GM12878 (cell line): ENCODE measurements at regions not wholly inside any gene's neighbourhood (a gene's known extent, or its start where the extent isn't known, plus 50 kb on each side); places are given as distances from the start of the nearest gene placed in this dataset.

Experiments used
- ATAC-seq: fragments of 200-7000 bp; cut with Tn5 transposase; 3 replicates; pipeline ENCODE4 v1.9.1; 2020; ENCODE audit warnings: mild to moderate bottlenecking, moderate library complexity
- BruUV-seq: library from RNA; stranded (reverse); fragments of 400-500 nt; replicated peaks from 2 replicates; lab custom pipeline; 2021; lab: Mats Ljungman, UMichigan
- CTCF ChIA-PET: fragments of 300-600 bp; sonication (Branson Sonifier 250); formaldehyde crosslinking; extraction: SDS; loops from one replicate; lab custom pipeline; 2021; ENCODE audit warnings: inconsistent platforms; lab: Yijun Ruan, JAX
- POLR2A ChIA-PET: fragments of 350-600 bp; formaldehyde crosslinking; extraction: SDS; loops from one replicate; lab custom pipeline; 2021; ENCODE audit warnings: inconsistent platforms; lab: Charles Lee
- RAD21 ChIA-PET: fragments of 300-600 bp; sonication (Branson Sonifier 250); formaldehyde crosslinking; loops from one replicate; lab custom pipeline; 2023; ENCODE audit warnings: antibody characterized with exemption; ENCODE audit not compliant: unreplicated experiment; lab: Charles Lee
- SMC1A ChIA-PET: fragments of 300-600 bp; sonication (Branson Sonifier 250); formaldehyde crosslinking; loops from one replicate; lab custom pipeline; 2023; ENCODE audit not compliant: unreplicated experiment, uncharacterized antibody; lab: Charles Lee
- DNase-seq: peaks from one replicate; pipeline ENCODE4 v3.0.0-alpha.2; 2011; ENCODE audit warnings: low read depth, low spot score
- FAIRE-seq: peaks from 3 replicates; lab custom pipeline; 2011; peaks lifted over from hg19 to GRCh38; lab: Jason Lieb, UNC
- H2AFZ ChIP-seq: 2 replicates; pipeline ENCODE4 v1.6.0; 2011; ENCODE audit warnings: low read depth, low read length, control low read depth; ENCODE audit not compliant: control insufficient read depth
- H3K27ac ChIP-seq: 2 replicates; pipeline ENCODE4 v1.5.1; 2011; ENCODE audit warnings: control low read depth; ENCODE audit not compliant: control insufficient read depth, insufficient read depth
- H3K27me3 ChIP-seq, 2 experiments: replicated peaks in 1 of 2; 2 replicates each; pipeline versions ENCODE4 v1.6.0 to v1.6.1; 2011; ENCODE audit warnings: low read length in 1 of 2; ENCODE audit not compliant: control insufficient read depth in 2 of 2, insufficient read depth in 2 of 2
- H3K36me3 ChIP-seq, 2 experiments: 2 replicates each; pipeline ENCODE4 v1.5.1; 2011; ENCODE audit warnings: low read length in 1 of 2; ENCODE audit not compliant: control insufficient read depth in 2 of 2, insufficient read depth in 2 of 2
- H3K4me1 ChIP-seq: 2 replicates; pipeline ENCODE4 v1.6.1; 2011; ENCODE audit warnings: mild to moderate bottlenecking, low read length, moderate library complexity, mixed read lengths; ENCODE audit not compliant: control insufficient read depth, insufficient read depth
- H3K4me2 ChIP-seq: 2 replicates; pipeline ENCODE4 v1.6.0; 2011; ENCODE audit warnings: control low read depth; ENCODE audit not compliant: control insufficient read depth, insufficient read depth
- H3K4me3 ChIP-seq: fragments of 200-600 bp; sonication (generic); 2 replicates; pipeline ENCODE4 v1.5.1; 2016
- H3K79me2 ChIP-seq: 2 replicates; pipeline ENCODE4 v1.6.0; 2011; ENCODE audit warnings: low read length; ENCODE audit not compliant: control insufficient read depth, insufficient read depth
- H3K9ac ChIP-seq: 2 replicates; pipeline ENCODE4 v1.8.0; 2011; ENCODE audit warnings: low read length, control low read depth, mixed read lengths; ENCODE audit not compliant: control insufficient read depth, insufficient read depth
- H3K9me3 ChIP-seq: replicated peaks from 3 replicates; pipeline ENCODE4 v1.5.1; 2011; ENCODE audit warnings: mild to moderate bottlenecking, low read length; ENCODE audit not compliant: control insufficient read depth, insufficient read depth
- H4K20me1 ChIP-seq: 2 replicates; pipeline ENCODE4 v1.6.0; 2011; ENCODE audit not compliant: control insufficient read depth, insufficient read depth
- BHLHE40 ChIP-seq, 2 experiments: fragments of 450-650 bp in 1 of 2; IDR thresholded peaks; 2 replicates each; pipeline ENCODE4 v1.6.1; 2011 to 2017; ENCODE audit warnings: low read depth in 2 of 2, borderline replicate concordance in 1 of 2, improper control_type of control experiment in 1 of 2, low read length in 1 of 2, mild to moderate bottlenecking in 1 of 2
- BRCA1 ChIP-seq: IDR thresholded peaks from 2 replicates; pipeline ENCODE4 v1.6.1; 2011; ENCODE audit warnings: low read depth, low read length, improper control_type of control experiment
- CBX3 ChIP-seq: fragments of 200-600 bp; sonication (generic); IDR thresholded peaks from 2 replicates; pipeline ENCODE4 v1.6.1; 2016; ENCODE audit warnings: low read depth, borderline replicate concordance
- CREB1 ChIP-seq: IDR thresholded peaks from 2 replicates; pipeline ENCODE4 v1.6.1; 2012; ENCODE audit warnings: low read depth, mild to moderate bottlenecking, inconsistent platforms
- GABPA ChIP-seq: IDR thresholded peaks from 2 replicates; pipeline ENCODE4 v1.6.1; 2014; ENCODE audit warnings: antibody characterized with exemption, low read depth, mild to moderate bottlenecking, inconsistent platforms
- HCFC1 ChIP-seq: fragments of 150-350 bp; IDR thresholded peaks from 2 replicates; pipeline ENCODE4 v1.6.1; 2014; ENCODE audit warnings: low read length
- HDAC2 ChIP-seq: fragments of 200-600 bp; sonication (generic); IDR thresholded peaks from 2 replicates; pipeline ENCODE4 v1.6.1; 2017
- JUNB ChIP-seq: IDR thresholded peaks from 2 replicates; pipeline ENCODE4 v1.6.1; 2016; ENCODE audit warnings: antibody characterized with exemption, mild to moderate bottlenecking
- RELB ChIP-seq: fragments of 450-650 bp; IDR thresholded peaks from 2 replicates; pipeline ENCODE4 v1.6.1; 2017; ENCODE audit warnings: low read depth, mild to moderate bottlenecking, moderate library complexity
- REST ChIP-seq: IDR thresholded peaks from 2 replicates; pipeline ENCODE4 v1.6.1; 2012; ENCODE audit warnings: mild to moderate bottlenecking, low read depth, low read length
- SP1 ChIP-seq: IDR thresholded peaks from one replicate; pipeline ENCODE4 v1.6.1; 2011; ENCODE audit warnings: low read depth, low read length
- TCF3 ChIP-seq: IDR thresholded peaks from 2 replicates; pipeline ENCODE4 v1.6.1; 2012; ENCODE audit warnings: low read depth, mild to moderate bottlenecking, low read length, borderline replicate concordance; ENCODE audit not compliant: insufficient read depth
- YY1 ChIP-seq: IDR thresholded peaks from 2 replicates; pipeline ENCODE4 v1.6.1; 2011; ENCODE audit warnings: low read depth, mild to moderate bottlenecking, low read length
- ZBTB33 ChIP-seq: fragments of 450-650 bp; IDR thresholded peaks from 2 replicates; pipeline ENCODE4 v1.6.1; 2017; ENCODE audit warnings: mild to moderate bottlenecking
- ZNF687 ChIP-seq: fragments of 450-650 bp; IDR thresholded peaks from 2 replicates; pipeline ENCODE4 v1.6.1; 2017; ENCODE audit warnings: mild to moderate bottlenecking, moderate library complexity
- in situ Hi-C: fragments of 300-500 bp; cut with MboI; formaldehyde crosslinking; loops from 9 replicates; pipeline ENCODE4 v1.14.3; 2018; ENCODE audit warnings: mixed read lengths
- intact Hi-C: fragments of 100-400 bp; cut with micrococcal nuclease; formaldehyde crosslinking; loops from one replicate; pipeline ENCODE4 v1.14.2; 2022; ENCODE audit not compliant: unreplicated experiment

GRCh38 chr10:85531706-85532105, 834.9 kb downstream of the GRID1 start (continued):
- no peak for TF ChIP-seq ZBTB33
- no peak for TF ChIP-seq HDAC2
- no peak for TF ChIP-seq BRCA1
- no peak for TF ChIP-seq JUNB
- TF ChIP-seq CREB1, result no peak
- TF ChIP-seq SP1, result no peak
- no peak for TF ChIP-seq CBX3
- no peak for TF ChIP-seq REST

GRCh38 chr10:85532773-85533172, 833.8 kb downstream of the GRID1 start:
- Histone ChIP-seq H3K4me2 (no peak overlapping the region), H3K9ac (no peak overlapping the region), H3K27ac (no peak overlapping the region), H3K4me3 (no peak overlapping the region), H4K20me1 (no peaks in the 10 kb centered on the region), H3K79me2 (no peaks in the 10 kb centered on the region), H2AFZ (no peak overlapping the region), H3K9me3 (no peaks in the 10 kb centered on the region), H3K27me3 (no peaks in the 10 kb centered on the region), H3K36me3 (no peaks in the 10 kb centered on the region), H3K4me1 (no peaks in the 10 kb centered on the region)
- SMC1A ChIA-PET, result no interaction called here
- in situ Hi-C loops, result no loop called here
- RAD21 ChIA-PET, result no interaction called here
- POLR2A ChIA-PET, result no interaction called here
- intact Hi-C loops, result no loop called here
- CTCF ChIA-PET, result no interaction called here
- no TSS peak for BruUV-seq
- no peak for ATAC-seq
- no peak for DNase-seq
- no peak for FAIRE-seq
- TF ChIP-seq ZNF687 (no peak), GABPA (no peak), HDAC2 (no peak), TCF3 (no peak), RELB (no peak), YY1 (no peak), HCFC1 (no peak), BHLHE40 (IDR thresholded peaks at IDR 0.05; ENCODE audit: borderline replicate concordance in 1 of 2, low read depth in 2 of 2, low read length in 1 of 2) (no peak)
